Mucosa of stomach (tissue), 1 donor: ENCODE measurements at regions not wholly inside any gene's neighbourhood (a gene's known extent, or its start where the extent isn't known, plus 50 kb on each side); places are given as distances from the start of the nearest gene placed in this dataset.
"Not testable (repeated sequence)": the region's sequence is repeated elsewhere in the genome, so short reads cannot be mapped to it uniquely, and the experiment has no call there.

Experiments used
- H3K27me3 ChIP-seq: one replicate; pipeline ENCODE4 v1.7.0; 2013; ENCODE audit warnings: mild to moderate bottlenecking, low read length; ENCODE audit not compliant: control insufficient read depth, insufficient read depth
- H3K36me3 ChIP-seq: one replicate; pipeline ENCODE4 v1.7.0; 2013; ENCODE audit warnings: low read length; ENCODE audit not compliant: control insufficient read depth, insufficient read depth
- H3K4me1 ChIP-seq: one replicate; pipeline ENCODE4 v1.7.0; 2013; ENCODE audit warnings: mild to moderate bottlenecking, low read length; ENCODE audit not compliant: control insufficient read depth, insufficient read depth
- H3K4me3 ChIP-seq: one replicate; pipeline ENCODE4 v1.7.0; 2013; ENCODE audit warnings: low read length
- H3K9ac ChIP-seq: one replicate; pipeline ENCODE4 v1.7.0; 2013; ENCODE audit warnings: mild to moderate bottlenecking, low read length, moderate library complexity
- H3K9me3 ChIP-seq: one replicate; pipeline ENCODE4 v1.7.0; 2013; ENCODE audit warnings: mild to moderate bottlenecking, low read length, moderate library complexity; ENCODE audit not compliant: control insufficient read depth
- donor health status: Pancreatic carcinoma.

DNA sequence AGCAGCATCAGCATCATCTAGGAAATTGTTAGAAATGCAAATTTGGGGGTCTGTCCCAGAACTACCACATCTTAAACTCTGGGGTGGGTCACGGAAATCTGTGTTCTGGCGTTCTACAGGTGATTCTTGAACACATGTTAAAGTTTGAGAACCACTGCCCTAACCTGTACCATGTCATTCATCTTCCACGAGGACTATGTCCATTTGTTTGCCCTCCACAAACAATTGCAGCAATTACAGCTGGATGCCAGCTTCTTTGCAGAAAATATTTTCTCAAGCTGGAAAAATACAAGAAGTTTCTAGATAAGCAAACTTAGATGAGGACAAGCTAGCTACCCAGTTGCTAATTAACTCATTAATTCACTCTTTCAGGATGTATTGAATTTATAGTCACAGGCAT, 54.1 kb downstream of the MAFB start:
- Histone ChIP-seq H3K27me3 (no peaks in the 10 kb centered on the region), H3K36me3 (no peaks in the 10 kb centered on the region), H3K4me3 (no peak overlapping the region), H3K9ac (no peak overlapping the region), H3K4me1 (no peaks in the 10 kb centered on the region), H3K9me3 (no peaks in the 10 kb centered on the region)

DNA sequence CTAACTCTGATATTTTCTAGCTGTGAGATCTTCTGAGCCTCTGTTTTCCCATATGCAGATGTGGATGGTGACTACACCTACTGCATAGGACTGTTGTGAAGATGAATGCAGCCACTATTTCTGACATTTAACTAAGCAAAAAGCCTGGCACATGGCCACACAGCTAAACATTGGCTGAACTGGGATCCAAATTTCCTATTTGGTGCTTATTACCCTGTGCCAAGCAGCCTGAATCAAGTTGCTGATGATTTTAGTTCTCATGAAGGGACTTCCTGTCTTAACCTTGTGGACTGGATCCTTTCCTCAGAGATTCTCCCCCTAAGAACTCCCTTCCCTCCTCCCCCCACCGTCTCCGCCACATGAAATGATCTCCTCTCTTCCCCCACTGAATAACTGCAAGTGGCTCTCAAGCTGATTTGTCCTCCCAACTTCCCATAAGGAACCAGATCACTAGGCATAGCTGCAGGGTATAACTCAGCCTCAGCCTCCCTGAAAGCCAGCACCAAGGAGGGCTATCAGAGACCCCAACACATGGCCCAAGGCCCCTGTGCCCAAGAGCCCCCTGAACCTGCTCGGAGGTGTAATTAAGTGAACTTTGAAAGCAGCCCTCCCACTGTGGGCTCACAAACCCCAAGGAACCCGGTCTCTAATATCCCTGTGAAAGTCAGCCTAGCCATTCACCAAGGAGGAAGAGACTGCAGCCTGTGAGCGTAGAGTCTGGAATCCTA, 55.7 kb downstream of the MAFB start:
- Histone ChIP-seq H3K9ac (no peak overlapping the region), H3K9me3 (no peaks in the 10 kb centered on the region), H3K27me3 (no peaks in the 10 kb centered on the region), H3K4me3 (no peak overlapping the region), H3K36me3 (no peaks in the 10 kb centered on the region), H3K4me1 (no peaks in the 10 kb centered on the region)

DNA sequence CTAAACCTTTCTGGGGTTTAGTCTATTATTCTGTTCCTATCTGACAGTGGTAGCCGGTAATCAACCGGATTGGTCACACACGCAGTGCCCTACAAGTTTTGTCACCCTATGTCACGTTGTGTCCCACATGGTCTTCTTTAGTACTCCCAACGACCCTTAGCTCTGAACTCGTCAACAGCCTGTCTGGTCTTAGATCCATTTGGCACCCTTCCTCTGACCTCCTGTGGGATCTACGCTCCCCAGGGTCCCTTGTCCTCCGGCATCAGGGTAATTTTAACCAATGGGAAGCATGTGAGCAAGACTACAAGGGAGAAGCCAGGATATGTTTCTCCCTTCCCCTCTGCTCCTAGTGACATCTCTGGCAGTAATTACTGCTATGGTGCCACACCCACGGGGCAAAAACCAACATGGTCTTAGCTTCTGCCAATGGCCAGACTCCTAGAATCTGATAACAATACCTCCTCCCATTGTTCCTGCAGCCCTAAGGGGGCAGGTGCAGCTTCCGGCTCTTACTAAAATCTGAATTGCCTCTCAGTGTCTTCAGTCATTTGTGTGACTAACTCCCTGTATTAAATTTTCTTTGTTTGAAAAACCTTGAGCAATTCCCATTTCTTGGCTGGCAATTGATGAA, 56.6 kb downstream of the MAFB start:
- H3K9me3 ChIP-seq = no peaks in the 10 kb centered on the region

DNA sequence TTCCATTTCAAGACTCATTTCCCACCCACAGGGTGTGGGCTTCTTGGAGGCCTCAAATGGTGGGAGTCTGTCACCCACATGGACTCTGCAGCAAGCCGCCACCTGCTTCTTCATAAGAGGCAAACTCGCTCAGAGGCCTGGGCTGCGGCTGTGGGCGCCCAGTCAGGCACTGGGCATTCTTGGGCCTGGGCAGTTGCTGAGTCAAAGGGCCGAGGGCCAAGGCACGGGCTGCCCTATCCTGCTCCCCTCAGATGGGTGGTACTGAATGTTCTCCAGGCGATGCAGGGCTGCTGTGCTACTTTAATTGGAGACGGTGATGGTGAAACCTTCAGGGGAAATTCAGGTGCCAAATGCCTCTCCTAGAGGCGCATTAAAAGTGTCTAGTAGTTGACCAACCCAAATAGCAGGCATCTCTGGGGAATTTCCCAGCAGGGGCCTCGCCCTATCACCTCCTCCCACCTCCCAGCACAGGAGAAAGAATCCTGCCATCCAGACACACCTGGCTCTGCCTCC, 57.9 kb downstream of the MAFB start:
- no peak overlapping the region for H3K4me3 ChIP-seq
- H3K4me1 ChIP-seq = no peaks in the 10 kb centered on the region
- H3K27me3 ChIP-seq = no peaks in the 10 kb centered on the region
- H3K9me3 ChIP-seq = no peaks in the 10 kb centered on the region
- H3K36me3 ChIP-seq = no peaks in the 10 kb centered on the region
- H3K9ac ChIP-seq = no peak overlapping the region

More for the DNA sequence above, 56.6 kb downstream of the MAFB start:
- H3K4me1 ChIP-seq = no peaks in the 10 kb centered on the region
- no peak overlapping the region for H3K4me3 ChIP-seq
- no peak overlapping the region for H3K9ac ChIP-seq
- no peaks in the 10 kb centered on the region for H3K36me3 ChIP-seq
- H3K27me3 ChIP-seq = no peaks in the 10 kb centered on the region

DNA sequence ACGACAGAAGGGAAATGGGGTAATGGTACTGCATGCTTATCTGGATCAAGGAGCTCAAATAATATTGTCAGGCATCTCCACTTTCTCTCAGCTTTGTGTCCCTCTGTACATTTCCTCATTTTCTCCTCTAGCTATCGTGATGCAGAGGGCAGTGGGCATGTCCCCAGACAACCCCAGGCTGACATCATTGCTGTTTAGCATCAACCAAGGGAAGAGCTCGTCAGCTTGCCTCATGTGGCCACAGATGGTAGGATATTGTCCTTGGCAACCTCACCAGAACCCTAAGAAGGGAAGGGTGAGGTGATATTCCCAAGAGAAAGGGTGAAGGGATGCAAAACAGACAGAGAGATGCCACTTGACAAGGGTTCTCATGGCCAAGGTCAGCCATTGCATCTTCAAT, 58.3 kb downstream of the MAFB start:
- H3K9me3 ChIP-seq = no peaks in the 10 kb centered on the region

DNA sequence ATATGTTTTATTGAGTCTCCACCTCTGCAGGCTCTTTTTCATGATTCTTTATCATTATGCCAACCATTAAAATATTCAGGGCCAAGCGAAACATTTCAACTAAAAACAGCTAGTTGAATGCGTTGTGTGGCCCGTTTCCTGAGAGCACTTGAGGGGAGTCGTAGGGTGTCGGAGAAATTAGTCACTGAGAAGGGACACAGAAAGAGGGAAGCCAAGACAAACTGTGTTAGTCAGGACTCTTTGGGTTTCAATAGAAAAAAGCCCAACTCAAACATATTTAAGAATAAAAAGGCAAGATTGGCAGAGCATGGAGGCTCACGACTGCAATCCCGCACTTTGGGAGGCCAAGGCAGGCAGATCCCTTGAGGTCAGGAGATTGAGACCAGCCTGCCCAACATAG, 58.9 kb downstream of the MAFB start:
- Histone ChIP-seq H3K4me1 (no peaks in the 10 kb centered on the region), H3K9me3 (no peaks in the 10 kb centered on the region), H3K27me3 (no peaks in the 10 kb centered on the region), H3K4me3 (no peak overlapping the region), H3K36me3 (no peaks in the 10 kb centered on the region), H3K9ac (no peak overlapping the region)

More for the DNA sequence above, 58.3 kb downstream of the MAFB start:
- Histone ChIP-seq H3K9ac (no peak overlapping the region), H3K4me3 (no peak overlapping the region), H3K4me1 (no peaks in the 10 kb centered on the region), H3K27me3 (no peaks in the 10 kb centered on the region), H3K36me3 (no peaks in the 10 kb centered on the region)

DNA sequence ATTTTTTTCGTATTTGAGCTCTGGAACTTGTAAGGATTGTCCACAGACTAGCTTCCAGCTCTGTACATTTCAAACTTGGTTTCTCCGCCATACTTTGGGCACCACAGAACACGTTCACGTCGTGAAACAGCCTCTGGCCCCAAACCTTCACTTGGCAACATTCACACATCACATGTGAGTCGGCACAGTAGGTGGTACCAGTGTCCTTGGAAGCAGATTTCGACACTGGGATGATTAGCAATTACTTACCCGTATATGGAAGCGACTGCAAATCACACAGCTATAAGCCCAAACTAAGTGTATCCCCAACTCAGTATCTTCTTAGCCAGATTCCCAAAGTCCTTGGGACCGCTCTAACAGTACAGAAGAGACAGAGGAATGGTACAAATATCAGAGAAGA, 60.2 kb downstream of the MAFB start:
- H3K9me3 ChIP-seq = no peaks in the 10 kb centered on the region
- H3K9ac ChIP-seq = no peak overlapping the region
- no peak overlapping the region for H3K4me3 ChIP-seq
- no peaks in the 10 kb centered on the region for H3K4me1 ChIP-seq
- no peaks in the 10 kb centered on the region for H3K27me3 ChIP-seq
- H3K36me3 ChIP-seq = no peaks in the 10 kb centered on the region

DNA sequence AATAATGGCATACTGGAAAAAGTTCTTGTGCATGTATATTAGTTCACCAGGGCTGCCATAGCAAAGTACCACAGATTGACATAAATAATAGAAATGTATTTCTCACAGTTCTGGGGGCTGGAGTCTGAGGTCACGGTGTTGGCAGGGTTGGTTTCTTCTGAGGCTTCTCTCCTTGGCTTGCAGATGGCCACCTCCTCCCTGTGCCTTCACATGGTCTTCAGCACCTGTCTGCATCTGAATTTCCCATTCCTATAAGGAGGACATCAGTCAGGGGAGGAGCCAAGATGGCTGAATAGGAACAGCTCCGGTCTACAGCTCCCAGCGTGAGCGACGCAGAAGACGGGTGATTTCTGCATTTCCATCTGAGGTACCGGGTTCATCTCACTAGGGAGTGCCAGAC, 70.0 kb downstream of the MAFB start:
- not testable (repeated sequence) for H3K4me1 ChIP-seq, H3K9ac ChIP-seq, H3K36me3 ChIP-seq, H3K4me3 ChIP-seq, H3K9me3 ChIP-seq, H3K27me3 ChIP-seq

DNA sequence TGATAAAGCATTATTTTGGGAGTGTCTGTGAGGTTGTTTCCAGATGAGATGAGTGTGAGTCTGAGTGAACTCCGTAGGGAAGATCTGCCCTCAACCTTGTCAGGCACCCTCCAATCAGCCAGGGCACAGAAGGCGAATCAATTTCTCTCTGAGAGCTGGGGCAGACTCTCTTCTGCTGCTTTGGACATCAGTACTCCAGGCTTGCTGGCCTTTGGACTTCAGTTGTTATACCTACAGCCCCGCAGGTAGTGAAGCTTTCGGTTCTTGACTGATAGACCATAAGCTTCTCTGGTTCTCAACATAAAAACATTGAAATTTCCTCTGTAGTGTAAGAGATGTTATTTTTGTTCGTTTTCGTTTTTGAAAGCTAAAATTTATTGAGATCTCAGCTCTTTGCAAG, 71.4 kb downstream of the MAFB start:
- H3K4me3 ChIP-seq = no peak overlapping the region
- no peaks in the 10 kb centered on the region for H3K27me3 ChIP-seq
- no peak overlapping the region for H3K9ac ChIP-seq
- H3K9me3 ChIP-seq = no peaks in the 10 kb centered on the region
- H3K36me3 ChIP-seq = no peaks in the 10 kb centered on the region
- H3K4me1 ChIP-seq = no peaks in the 10 kb centered on the region

DNA sequence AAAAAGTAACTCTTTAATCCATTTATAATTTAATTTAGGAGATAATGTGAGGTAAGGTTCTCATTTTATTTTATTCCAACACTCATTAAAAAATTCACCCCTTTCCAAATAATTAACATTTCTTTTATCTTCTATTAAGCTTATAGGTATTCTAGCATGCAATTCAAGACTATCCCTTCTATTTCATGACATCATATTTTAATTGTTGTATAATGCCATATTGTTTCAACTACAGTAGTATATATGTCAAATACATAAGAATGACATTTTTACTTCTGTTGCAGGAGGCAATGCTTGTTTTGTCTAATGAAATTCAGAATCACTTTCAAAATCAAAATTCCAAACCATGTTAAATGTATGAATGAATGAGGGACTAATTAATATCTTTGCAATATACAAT, 76.2 kb downstream of the MAFB start:
- H3K9ac ChIP-seq = no peak overlapping the region
- no peaks in the 10 kb centered on the region for H3K36me3 ChIP-seq
- no peak overlapping the region for H3K4me3 ChIP-seq
- H3K9me3 ChIP-seq = no peaks in the 10 kb centered on the region
- H3K27me3 ChIP-seq = no peaks in the 10 kb centered on the region
- H3K4me1 ChIP-seq = no peaks in the 10 kb centered on the region

DNA sequence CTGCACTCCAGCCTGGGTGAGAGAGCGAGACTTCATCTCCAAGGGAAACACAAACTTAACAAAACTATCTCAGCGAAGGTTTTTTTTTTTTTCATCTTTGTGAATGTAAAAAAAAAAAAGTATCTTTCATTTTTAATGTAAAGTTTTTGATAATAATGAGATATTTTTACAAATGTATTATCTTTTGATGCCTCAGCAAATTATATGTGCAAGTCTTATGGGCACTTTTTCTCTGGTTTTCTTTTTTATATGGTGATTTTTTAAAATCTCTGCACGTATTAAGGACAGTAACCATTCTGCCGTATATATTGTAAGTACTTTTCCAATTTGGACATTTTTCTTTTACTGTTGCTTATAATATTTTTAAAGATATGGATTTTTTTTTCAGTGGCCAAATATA, 76.8 kb downstream of the MAFB start:
- Histone ChIP-seq H3K9ac (no peak overlapping the region), H3K4me1 (no peaks in the 10 kb centered on the region), H3K36me3 (no peaks in the 10 kb centered on the region), H3K9me3 (no peaks in the 10 kb centered on the region), H3K4me3 (no peak overlapping the region), H3K27me3 (no peaks in the 10 kb centered on the region)

DNA sequence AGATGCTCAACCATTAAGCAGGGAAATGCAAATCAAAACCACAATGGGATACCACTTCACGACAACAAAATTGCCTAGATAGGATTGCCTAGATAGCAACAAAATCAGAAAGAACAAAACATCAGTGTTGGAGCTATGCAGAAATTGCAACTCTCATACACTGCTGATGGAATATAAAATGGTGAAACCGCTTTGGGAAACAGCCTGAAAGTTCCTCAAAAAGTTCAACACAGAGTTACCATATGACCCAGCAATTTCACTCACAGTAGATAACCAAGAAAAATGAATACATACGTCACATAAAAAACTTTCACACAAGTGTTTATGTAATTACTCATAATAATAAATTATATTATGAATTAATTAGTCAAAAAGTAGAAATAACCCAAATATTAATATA, 78.3 kb downstream of the MAFB start:
- Histone ChIP-seq H3K27me3 (no peaks in the 10 kb centered on the region), H3K36me3 (no peaks in the 10 kb centered on the region), H3K4me3 (no peak overlapping the region), H3K9me3 (no peaks in the 10 kb centered on the region), H3K9ac (no peak overlapping the region), H3K4me1 (no peaks in the 10 kb centered on the region)
